ENCODE measurements at regions not wholly inside any gene's neighbourhood (a gene's known extent, or its start where the extent isn't known, plus 50 kb on each side); places are given as distances from the start of the nearest gene placed in this dataset.

GRCh38 chr14:47959740-47960139, 284.3 kb upstream of the MDGA2 start:
- no peak for TF ChIP-seq CTCF (conservative IDR thresholded peaks at IDR 0.05; ENCODE audit: low read depth, low read length)
- TF ChIP-seq EZH2 (IDR thresholded peaks at IDR 0.05; ENCODE audit: borderline replicate concordance, low read depth, low read length, poor library complexity, severe bottlenecking): no peak
